ENCODE measurements at regions not wholly inside any gene's neighbourhood (a gene's known extent, or its start where the extent isn't known, plus 50 kb on each side); places are given as distances from the start of the nearest gene placed in this dataset.

- no peak overlapping the region for H3K4me3 ChIP-seq (ENCODE audit: low read length)
- no peaks in the 10 kb centered on the region for H3K4me1 ChIP-seq (ENCODE audit: control insufficient read depth in 2 of 2, insufficient read depth in 2 of 2, low read length in 2 of 2)
- Mint-ChIP-seq H3K36me3 (no peaks in the 10 kb centered on the region), H3K27ac (no peak overlapping the region), H3K4me1 (no peaks in the 10 kb centered on the region), H3K4me3 (no peak overlapping the region), H3K27me3 (peaks cover 8 to 27% (median 12%) of the 10 kb centered on the region in 5 donors), H3K9me3 (no peaks in the 10 kb centered on the region)
- ChIA-PET POLR2A (no interaction called here), CTCF (no interaction called here)
- no peak for DNase-seq
- intact Hi-C loops (cut with micrococcal nuclease): no loop called here
- no peaks in the 10 kb centered on the region for H3K9me3 ChIP-seq (ENCODE audit: control insufficient read depth in 2 of 3, low read length in 3 of 3)
- no peaks in the 10 kb centered on the region for H3K27me3 ChIP-seq (ENCODE audit: control insufficient read depth in 2 of 2, insufficient read depth in 2 of 2, low read length in 2 of 2)
- H3K36me3 ChIP-seq (ENCODE audit: control insufficient read depth in 2 of 3, insufficient read depth in 3 of 3, low read length in 3 of 3): no peaks in the 10 kb centered on the region
- ATAC-seq: no peak
- H3K27ac ChIP-seq (ENCODE audit: low read depth, low read length): no peak overlapping the region
Observed at GRCh38 chr2:226558418-226558817, 241.2 kb downstream of the IRS1 start.

- no peaks in the 10 kb centered on the region for H3K36me3 ChIP-seq (ENCODE audit: control insufficient read depth in 2 of 3, insufficient read depth in 3 of 3, low read length in 3 of 3)
- Mint-ChIP-seq H3K4me1 (peaks cover 0 to 1% (median 0%) of the 10 kb centered on the region in 7 donors), H3K27me3 (peaks cover 9 to 39% (median 14%) of the 10 kb centered on the region in 5 donors), H3K36me3 (no peaks in the 10 kb centered on the region), H3K9me3 (no peaks in the 10 kb centered on the region), H3K4me3 (no peak overlapping the region), H3K27ac (no peak overlapping the region)
- H3K27ac ChIP-seq (ENCODE audit: low read depth, low read length): no peak overlapping the region
- no peaks in the 10 kb centered on the region for H3K27me3 ChIP-seq (ENCODE audit: control insufficient read depth in 2 of 2, insufficient read depth in 2 of 2, low read length in 2 of 2)
- CTCF ChIA-PET: no interaction called here
- no peaks in the 10 kb centered on the region for H3K4me1 ChIP-seq (ENCODE audit: control insufficient read depth in 2 of 2, insufficient read depth in 2 of 2, low read length in 2 of 2)
- intact Hi-C loops (cut with micrococcal nuclease): no loop called here
- DNase-seq (no peak), ATAC-seq (no peak)
- H3K9me3 ChIP-seq (ENCODE audit: control insufficient read depth in 2 of 3, low read length in 3 of 3): no peaks in the 10 kb centered on the region
- POLR2A ChIA-PET: no interaction called here
- no peak overlapping the region for H3K4me3 ChIP-seq (ENCODE audit: low read length)
Observed at GRCh38 chr2:226556050-226556449, 243.6 kb downstream of the IRS1 start.

GRCh38 chr2:226554701-226555100, 244.9 kb downstream of the IRS1 start:
- Histone ChIP-seq H3K9me3 (ENCODE audit: control insufficient read depth in 2 of 3, low read length in 3 of 3) (no peaks in the 10 kb centered on the region), H3K27ac (ENCODE audit: low read depth, low read length) (no peak overlapping the region), H3K36me3 (ENCODE audit: control insufficient read depth in 2 of 3, insufficient read depth in 3 of 3, low read length in 3 of 3) (no peaks in the 10 kb centered on the region), H3K4me1 (ENCODE audit: control insufficient read depth in 2 of 2, insufficient read depth in 2 of 2, low read length in 2 of 2) (no peaks in the 10 kb centered on the region), H3K4me3 (ENCODE audit: low read length) (no peak overlapping the region), H3K27me3 (ENCODE audit: control insufficient read depth in 2 of 2, insufficient read depth in 2 of 2, low read length in 2 of 2) (no peaks in the 10 kb centered on the region)
- Mint-ChIP-seq H3K4me3 (no peak overlapping the region), H3K36me3 (no peaks in the 10 kb centered on the region), H3K27ac (no peak overlapping the region), H3K27me3 (peaks cover 9 to 36% (median 14%) of the 10 kb centered on the region in 5 donors), H3K4me1 (peaks cover 0 to 1% (median 0%) of the 10 kb centered on the region in 7 donors), H3K9me3 (peaks cover 0 to 3% (median 0%) of the 10 kb centered on the region in 11 donors)
- ATAC-seq (no peak), DNase-seq (no peak)
- intact Hi-C loops (cut with micrococcal nuclease): no loop called here
- ChIA-PET CTCF (no interaction called here), POLR2A (no interaction called here)

GRCh38 chr2:226553333-226553732, 246.3 kb downstream of the IRS1 start:
- no peaks in the 10 kb centered on the region for H3K36me3 ChIP-seq (ENCODE audit: control insufficient read depth in 2 of 3, insufficient read depth in 3 of 3, low read length in 3 of 3)
- Mint-ChIP-seq H3K36me3 (no peaks in the 10 kb centered on the region), H3K27ac (no peak overlapping the region), H3K27me3 (peaks cover 9 to 33% (median 14%) of the 10 kb centered on the region in 5 donors), H3K9me3 (peaks cover 0 to 3% (median 0%) of the 10 kb centered on the region in 11 donors), H3K4me1 (peaks cover 0 to 1% (median 0%) of the 10 kb centered on the region in 7 donors), H3K4me3 (no peak overlapping the region)
- H3K4me3 ChIP-seq (ENCODE audit: low read length): no peak overlapping the region
- H3K27me3 ChIP-seq (ENCODE audit: control insufficient read depth in 2 of 2, insufficient read depth in 2 of 2, low read length in 2 of 2): no peaks in the 10 kb centered on the region
- ATAC-seq: no peak
- DNase-seq: no peak
- ChIA-PET POLR2A (interaction anchor here (0.6 to 0.7 kb wide), 2 partner anchors 381 to 472 kb away, joined by 3 read pairs; no protein-coding TSS in a partner anchor), CTCF (no interaction called here)
- no peaks in the 10 kb centered on the region for H3K4me1 ChIP-seq (ENCODE audit: control insufficient read depth in 2 of 2, insufficient read depth in 2 of 2, low read length in 2 of 2)
- no peak overlapping the region for H3K27ac ChIP-seq (ENCODE audit: low read depth, low read length)
- intact Hi-C loops (cut with micrococcal nuclease): no loop called here
- H3K9me3 ChIP-seq (ENCODE audit: control insufficient read depth in 2 of 3, low read length in 3 of 3): no peaks in the 10 kb centered on the region

- Histone ChIP-seq H3K4me1 (ENCODE audit: control insufficient read depth in 2 of 2, insufficient read depth in 2 of 2, low read length in 2 of 2) (no peaks in the 10 kb centered on the region), H3K27ac (ENCODE audit: low read depth, low read length) (no peak overlapping the region), H3K4me3 (ENCODE audit: low read length) (no peak overlapping the region), H3K27me3 (ENCODE audit: control insufficient read depth in 2 of 2, insufficient read depth in 2 of 2, low read length in 2 of 2) (no peaks in the 10 kb centered on the region), H3K9me3 (ENCODE audit: control insufficient read depth in 2 of 3, low read length in 3 of 3) (no peaks in the 10 kb centered on the region), H3K36me3 (ENCODE audit: control insufficient read depth in 2 of 3, insufficient read depth in 3 of 3, low read length in 3 of 3) (no peaks in the 10 kb centered on the region)
- DNase-seq: no peak
- H3K27ac Mint-ChIP-seq: no peak overlapping the region
- peaks cover 0 to 1% (median 0%) of the 10 kb centered on the region in 7 donors for H3K4me1 Mint-ChIP-seq
- no peak for ATAC-seq
- no peak overlapping the region for H3K4me3 Mint-ChIP-seq
- intact Hi-C loops (cut with micrococcal nuclease): no loop called here
- ChIA-PET CTCF (no interaction called here), POLR2A (no interaction called here)
- H3K9me3 Mint-ChIP-seq: peaks cover 0 to 3% (median 0%) of the 10 kb centered on the region in 11 donors
- H3K27me3 Mint-ChIP-seq: peaks cover 9 to 30% (median 14%) of the 10 kb centered on the region in 5 donors
- H3K36me3 Mint-ChIP-seq: no peaks in the 10 kb centered on the region
Observed at GRCh38 chr2:226552571-226553285, 246.9 kb downstream of the IRS1 start.

- H3K36me3 ChIP-seq (ENCODE audit: control insufficient read depth in 2 of 3, insufficient read depth in 3 of 3, low read length in 3 of 3): no peaks in the 10 kb centered on the region
- intact Hi-C loops (cut with micrococcal nuclease): no loop called here
- POLR2A ChIA-PET: no interaction called here
- DNase-seq (no peak), ATAC-seq (no peak)
- H3K4me1 ChIP-seq (ENCODE audit: control insufficient read depth in 2 of 2, insufficient read depth in 2 of 2, low read length in 2 of 2): no peaks in the 10 kb centered on the region
- Mint-ChIP-seq H3K36me3 (no peaks in the 10 kb centered on the region), H3K4me3 (no peak overlapping the region), H3K9me3 (peaks cover 0 to 3% (median 0%) of the 10 kb centered on the region in 11 donors), H3K4me1 (peaks cover 0 to 1% (median 0%) of the 10 kb centered on the region in 7 donors), H3K27ac (no peak overlapping the region), H3K27me3 (peaks cover 0 to 21% (median 6%) of the 10 kb centered on the region in 5 donors)
- H3K9me3 ChIP-seq (ENCODE audit: control insufficient read depth in 2 of 3, low read length in 3 of 3): no peaks in the 10 kb centered on the region
- no peak overlapping the region for H3K4me3 ChIP-seq (ENCODE audit: low read length)
- CTCF ChIA-PET: no interaction called here
- H3K27me3 ChIP-seq (ENCODE audit: control insufficient read depth in 2 of 2, insufficient read depth in 2 of 2, low read length in 2 of 2): no peaks in the 10 kb centered on the region
- no peak overlapping the region for H3K27ac ChIP-seq (ENCODE audit: low read depth, low read length)
Observed at GRCh38 chr2:226551522-226552250, 247.9 kb downstream of the IRS1 start.

Measured in naive thymus-derived CD4-positive, alpha-beta T cell (primary cell).